GM12874 (cell line): ENCODE measurements at regions not wholly inside any gene's neighbourhood (a gene's known extent, or its start where the extent isn't known, plus 50 kb on each side); places are given as distances from the start of the nearest gene placed in this dataset.

Source experiments
- TF ChIP-seq, protein P1 (sequence below): IDR thresholded peaks from 2 replicates; pipeline ENCODE4 v1.5.1; 2011; ENCODE audit warnings: low read depth, mild to moderate bottlenecking, control low read depth, low read length, moderate library complexity; ENCODE audit not compliant: insufficient read depth

- TF ChIP-seq, protein P1, sequence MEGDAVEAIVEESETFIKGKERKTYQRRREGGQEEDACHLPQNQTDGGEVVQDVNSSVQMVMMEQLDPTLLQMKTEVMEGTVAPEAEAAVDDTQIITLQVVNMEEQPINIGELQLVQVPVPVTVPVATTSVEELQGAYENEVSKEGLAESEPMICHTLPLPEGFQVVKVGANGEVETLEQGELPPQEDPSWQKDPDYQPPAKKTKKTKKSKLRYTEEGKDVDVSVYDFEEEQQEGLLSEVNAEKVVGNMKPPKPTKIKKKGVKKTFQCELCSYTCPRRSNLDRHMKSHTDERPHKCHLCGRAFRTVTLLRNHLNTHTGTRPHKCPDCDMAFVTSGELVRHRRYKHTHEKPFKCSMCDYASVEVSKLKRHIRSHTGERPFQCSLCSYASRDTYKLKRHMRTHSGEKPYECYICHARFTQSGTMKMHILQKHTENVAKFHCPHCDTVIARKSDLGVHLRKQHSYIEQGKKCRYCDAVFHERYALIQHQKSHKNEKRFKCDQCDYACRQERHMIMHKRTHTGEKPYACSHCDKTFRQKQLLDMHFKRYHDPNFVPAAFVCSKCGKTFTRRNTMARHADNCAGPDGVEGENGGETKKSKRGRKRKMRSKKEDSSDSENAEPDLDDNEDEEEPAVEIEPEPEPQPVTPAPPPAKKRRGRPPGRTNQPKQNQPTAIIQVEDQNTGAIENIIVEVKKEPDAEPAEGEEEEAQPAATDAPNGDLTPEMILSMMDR: no peak
Measured at GRCh38 chr6:137676888-137677287, 182.7 kb upstream of the OLIG3 start.

DNA sequence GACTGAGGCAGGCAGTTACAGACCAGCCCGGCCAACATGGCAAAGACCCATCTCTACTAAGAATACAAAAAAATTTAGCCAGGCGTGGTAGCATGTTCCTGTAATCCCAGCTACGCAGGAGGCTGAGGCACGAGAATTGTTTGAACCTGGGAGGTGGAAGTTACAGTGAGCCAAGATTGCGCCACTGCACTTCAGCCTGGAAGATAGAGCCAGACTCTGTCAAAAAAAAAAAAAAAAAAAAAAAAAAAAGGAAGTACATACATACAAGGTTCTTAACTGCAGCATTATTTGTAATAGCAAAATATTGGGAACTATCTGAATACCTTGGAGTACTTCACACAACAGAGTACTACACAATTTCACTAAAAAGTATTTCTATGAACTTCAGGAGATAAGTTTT lies 183.5 kb upstream of the OLIG3 start:
- TF ChIP-seq, protein P1: no peak

GRCh38 chr6:137678451-137678850 lies 184.3 kb upstream of the OLIG3 start:
- TF ChIP-seq, protein P1: no peak

DNA sequence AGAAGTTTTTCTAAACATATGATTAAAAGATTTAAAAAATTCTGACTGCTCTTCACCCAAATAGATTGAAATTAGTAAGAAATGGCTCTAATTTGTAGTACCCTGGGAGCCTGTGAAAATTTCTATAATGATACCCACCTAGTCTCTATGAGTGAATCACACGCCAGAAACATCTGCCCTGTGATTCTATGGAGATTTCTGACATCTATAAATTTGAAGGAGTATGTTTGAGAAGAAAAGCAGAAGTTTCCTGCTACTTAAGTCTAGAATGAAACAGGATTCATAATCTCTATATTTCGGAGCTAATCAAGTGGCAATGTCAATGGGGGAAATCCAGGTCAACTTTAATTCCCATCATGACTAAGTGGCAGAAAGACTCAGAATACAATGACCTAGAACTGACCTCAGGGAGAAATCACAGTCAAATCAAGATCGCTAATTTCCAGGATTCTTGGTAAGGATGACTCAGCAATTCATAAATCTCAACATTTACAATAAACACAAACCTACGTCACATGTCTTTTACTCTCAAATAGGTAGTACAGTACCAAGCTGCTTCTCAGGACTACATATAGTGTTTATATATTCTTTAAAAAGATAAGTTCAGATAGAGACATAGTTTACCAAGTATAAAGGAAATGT lies 186.2 kb upstream of the TNFAIP3 start:
- TF ChIP-seq, protein P1: no peak

- TF ChIP-seq, protein P1: no peak
Measured at GRCh38 chr6:137681445-137682009, 185.5 kb upstream of the TNFAIP3 start.

- TF ChIP-seq, protein P1: no peak
Measured at GRCh38 chr6:137683916-137684315, 183.1 kb upstream of the TNFAIP3 start.

DNA sequence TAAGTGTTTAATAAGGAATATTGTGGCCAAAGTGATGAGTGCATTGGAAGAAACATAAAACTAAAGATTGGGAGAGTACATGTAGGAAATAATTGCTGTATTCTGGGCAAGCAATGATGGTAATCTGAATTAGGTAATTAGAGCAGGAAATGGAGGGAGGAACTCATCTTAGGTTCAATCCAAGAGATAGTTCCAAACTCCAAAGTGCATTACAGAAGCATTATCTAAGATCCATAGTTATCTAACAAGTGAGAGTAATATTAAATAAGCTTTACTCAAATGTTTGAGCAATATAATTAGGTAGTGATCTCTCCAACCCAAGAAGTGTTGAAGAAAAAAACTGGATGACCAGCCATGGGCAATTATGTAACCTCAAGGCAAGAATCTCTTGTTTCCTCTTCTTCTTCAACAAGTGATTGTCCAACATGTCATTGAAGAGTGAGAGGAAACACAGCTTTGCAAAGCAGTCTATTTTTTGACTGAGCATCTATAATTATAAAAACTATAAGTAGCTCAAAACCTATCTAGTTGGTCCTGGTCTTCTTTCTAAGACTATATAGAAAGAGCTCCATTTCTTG lies 181.2 kb upstream of the TNFAIP3 start:
- TF ChIP-seq, protein P1: no peak
